ENCODE measurements at regions not wholly inside any gene's neighbourhood (a gene's known extent, or its start where the extent isn't known, plus 50 kb on each side); places are given as distances from the start of the nearest gene placed in this dataset.

- TF ChIP-seq, protein P1, sequence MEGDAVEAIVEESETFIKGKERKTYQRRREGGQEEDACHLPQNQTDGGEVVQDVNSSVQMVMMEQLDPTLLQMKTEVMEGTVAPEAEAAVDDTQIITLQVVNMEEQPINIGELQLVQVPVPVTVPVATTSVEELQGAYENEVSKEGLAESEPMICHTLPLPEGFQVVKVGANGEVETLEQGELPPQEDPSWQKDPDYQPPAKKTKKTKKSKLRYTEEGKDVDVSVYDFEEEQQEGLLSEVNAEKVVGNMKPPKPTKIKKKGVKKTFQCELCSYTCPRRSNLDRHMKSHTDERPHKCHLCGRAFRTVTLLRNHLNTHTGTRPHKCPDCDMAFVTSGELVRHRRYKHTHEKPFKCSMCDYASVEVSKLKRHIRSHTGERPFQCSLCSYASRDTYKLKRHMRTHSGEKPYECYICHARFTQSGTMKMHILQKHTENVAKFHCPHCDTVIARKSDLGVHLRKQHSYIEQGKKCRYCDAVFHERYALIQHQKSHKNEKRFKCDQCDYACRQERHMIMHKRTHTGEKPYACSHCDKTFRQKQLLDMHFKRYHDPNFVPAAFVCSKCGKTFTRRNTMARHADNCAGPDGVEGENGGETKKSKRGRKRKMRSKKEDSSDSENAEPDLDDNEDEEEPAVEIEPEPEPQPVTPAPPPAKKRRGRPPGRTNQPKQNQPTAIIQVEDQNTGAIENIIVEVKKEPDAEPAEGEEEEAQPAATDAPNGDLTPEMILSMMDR (IDR thresholded peaks at IDR 0.05; ENCODE audit: insufficient read depth, low read depth, low read length): no peak
- H3K36me3 ChIP-seq (ENCODE audit: control insufficient read depth, insufficient read depth, low read length): no peaks in the 10 kb centered on the region
- H3K4me3 ChIP-seq (ENCODE audit: low read depth, low read length): no peak overlapping the region
- DNase-seq (ENCODE audit: low read depth): no peak
- ChIA-PET POLR2A (no interaction called here), CTCF (no interaction called here)
- H3K27me3 ChIP-seq (ENCODE audit: control insufficient read depth, insufficient read depth, low read length): peaks cover 4% of the 10 kb centered on the region
These were observed 213.1 kb upstream of the DYNLRB2 start for GRCh38 chr16:80327740-80328139.

GRCh38 chr16:80324371-80324770 lies 216.4 kb upstream of the DYNLRB2 start:
- no peak for DNase-seq (ENCODE audit: low read depth)
- Histone ChIP-seq H3K27me3 (ENCODE audit: control insufficient read depth, insufficient read depth, low read length) (peaks cover 4% of the 10 kb centered on the region), H3K36me3 (ENCODE audit: control insufficient read depth, insufficient read depth, low read length) (no peaks in the 10 kb centered on the region), H3K4me3 (ENCODE audit: low read depth, low read length) (no peak overlapping the region)
- TF ChIP-seq, protein P1 (IDR thresholded peaks at IDR 0.05; ENCODE audit: insufficient read depth, low read depth, low read length): no peak
- ChIA-PET POLR2A (no interaction called here), CTCF (no interaction called here)

DNA sequence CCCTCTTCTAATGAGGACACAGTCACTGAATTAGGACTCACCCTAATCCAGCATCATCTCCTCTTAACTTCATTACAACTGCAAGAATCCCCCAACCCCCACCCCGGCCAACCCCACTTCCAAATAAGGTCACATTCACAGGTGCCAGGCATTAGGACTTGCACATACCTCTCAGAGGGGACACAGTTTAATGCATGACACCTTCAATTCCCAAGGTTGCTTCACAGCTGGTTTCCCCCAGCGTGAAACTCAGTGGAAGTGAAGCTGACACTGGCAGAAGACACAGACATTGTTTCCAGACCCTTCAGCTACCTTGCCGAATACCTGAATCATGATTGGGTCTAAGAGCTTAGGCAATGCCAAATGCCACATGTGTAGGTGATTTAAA lies 217.0 kb upstream of the DYNLRB2 start:
- CTCF ChIA-PET: no interaction called here
- Histone ChIP-seq H3K4me3 (ENCODE audit: low read depth, low read length) (no peak overlapping the region), H3K27me3 (ENCODE audit: control insufficient read depth, insufficient read depth, low read length) (peaks cover 4% of the 10 kb centered on the region), H3K36me3 (ENCODE audit: control insufficient read depth, insufficient read depth, low read length) (no peaks in the 10 kb centered on the region)
- TF ChIP-seq, protein P1 (IDR thresholded peaks at IDR 0.05; ENCODE audit: insufficient read depth, low read depth, low read length): no peak
- DNase-seq (ENCODE audit: low read depth): no peak
- POLR2A ChIA-PET: no interaction called here

GRCh38 chr16:80323187-80323807 lies 217.5 kb upstream of the DYNLRB2 start:
- no peak for DNase-seq (ENCODE audit: low read depth)
- CTCF ChIA-PET: no interaction called here
- POLR2A ChIA-PET: no interaction called here
- Histone ChIP-seq H3K27me3 (ENCODE audit: control insufficient read depth, insufficient read depth, low read length) (peaks cover 4% of the 10 kb centered on the region), H3K4me3 (ENCODE audit: low read depth, low read length) (no peak overlapping the region), H3K36me3 (ENCODE audit: control insufficient read depth, insufficient read depth, low read length) (no peaks in the 10 kb centered on the region)
- TF ChIP-seq, protein P1 (IDR thresholded peaks at IDR 0.05; ENCODE audit: insufficient read depth, low read depth, low read length): no peak

- Histone ChIP-seq H3K4me3 (ENCODE audit: low read depth, low read length) (no peak overlapping the region), H3K36me3 (ENCODE audit: control insufficient read depth, insufficient read depth, low read length) (no peaks in the 10 kb centered on the region), H3K27me3 (ENCODE audit: control insufficient read depth, insufficient read depth, low read length) (peaks cover 3% of the 10 kb centered on the region)
- POLR2A ChIA-PET: no interaction called here
- TF ChIP-seq, protein P1 (IDR thresholded peaks at IDR 0.05; ENCODE audit: insufficient read depth, low read depth, low read length): no peak
- DNase-seq (ENCODE audit: low read depth): no peak
- CTCF ChIA-PET: interaction anchor here (1.0 to 2.9 kb wide), 2 partner anchors 12 to 53 kb away, joined by 3 to 6 read pairs; no protein-coding TSS in a partner anchor
These were observed 221.6 kb upstream of the DYNLRB2 start for GRCh38 chr16:80319181-80319580.

Measured in BJ (cell line).